Right lobe of liver (tissue), 4 donors: ENCODE measurements at regions not wholly inside any gene's neighbourhood (a gene's known extent, or its start where the extent isn't known, plus 50 kb on each side); places are given as distances from the start of the nearest gene placed in this dataset.

ENCODE experiments used
- POLR2A ChIP-seq: fragments of 450-650 bp; IDR thresholded peaks from one replicate; pipeline ENCODE4 v1.6.1; 2017; ENCODE audit warnings: antibody characterized with exemption, mild to moderate bottlenecking
- TF ChIP-seq, protein P1 (sequence below), 4 donors: fragments of 200-600 bp in 3 of 4; fragments of 450-650 bp in 1 of 4; IDR thresholded peaks; one replicate each; pipeline versions ENCODE4 v1.5.1 to v1.8.0; 2016 to 2022; ENCODE audit warnings: antibody characterized with exemption in 4 of 4, mild to moderate bottlenecking in 2 of 4
- donor health status: DM: no; HTN: no; CAD: no.
- donor health status: DM: no; HTN: no; CAD: no.
- donor health status: DM: no; HTN: yes; CAD: no.

DNA sequence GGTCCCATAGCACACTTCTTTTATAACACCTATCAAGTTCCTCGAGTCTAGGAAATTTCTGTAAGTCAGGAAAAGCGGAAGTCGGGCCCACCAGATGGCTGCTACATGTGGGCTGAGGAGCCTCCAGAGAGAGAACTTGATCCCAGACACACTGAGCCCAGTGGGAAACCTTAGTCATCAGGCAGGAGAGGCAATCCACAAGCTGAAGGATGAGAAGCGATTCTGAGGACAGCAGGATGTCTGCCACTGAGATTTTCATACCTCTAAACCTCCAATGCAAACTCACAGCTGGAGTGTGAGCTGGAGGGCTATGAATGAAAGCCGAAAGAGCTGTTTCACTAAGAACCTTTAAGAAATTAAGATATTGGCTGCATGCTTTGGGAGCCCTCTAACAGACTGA, 52.6 kb upstream of the PDHA1 start:
- TF ChIP-seq, protein P1, sequence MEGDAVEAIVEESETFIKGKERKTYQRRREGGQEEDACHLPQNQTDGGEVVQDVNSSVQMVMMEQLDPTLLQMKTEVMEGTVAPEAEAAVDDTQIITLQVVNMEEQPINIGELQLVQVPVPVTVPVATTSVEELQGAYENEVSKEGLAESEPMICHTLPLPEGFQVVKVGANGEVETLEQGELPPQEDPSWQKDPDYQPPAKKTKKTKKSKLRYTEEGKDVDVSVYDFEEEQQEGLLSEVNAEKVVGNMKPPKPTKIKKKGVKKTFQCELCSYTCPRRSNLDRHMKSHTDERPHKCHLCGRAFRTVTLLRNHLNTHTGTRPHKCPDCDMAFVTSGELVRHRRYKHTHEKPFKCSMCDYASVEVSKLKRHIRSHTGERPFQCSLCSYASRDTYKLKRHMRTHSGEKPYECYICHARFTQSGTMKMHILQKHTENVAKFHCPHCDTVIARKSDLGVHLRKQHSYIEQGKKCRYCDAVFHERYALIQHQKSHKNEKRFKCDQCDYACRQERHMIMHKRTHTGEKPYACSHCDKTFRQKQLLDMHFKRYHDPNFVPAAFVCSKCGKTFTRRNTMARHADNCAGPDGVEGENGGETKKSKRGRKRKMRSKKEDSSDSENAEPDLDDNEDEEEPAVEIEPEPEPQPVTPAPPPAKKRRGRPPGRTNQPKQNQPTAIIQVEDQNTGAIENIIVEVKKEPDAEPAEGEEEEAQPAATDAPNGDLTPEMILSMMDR (IDR thresholded peaks at IDR 0.05) = no peak
- TF ChIP-seq POLR2A = no peak
